Duodenal mucosa (tissue), 2 donors: ENCODE measurements at regions not wholly inside any gene's neighbourhood (a gene's known extent, or its start where the extent isn't known, plus 50 kb on each side); places are given as distances from the start of the nearest gene placed in this dataset.

ENCODE experiments used
- H3K27ac ChIP-seq: one replicate; pipeline ENCODE4 v1.7.0; 2013; ENCODE audit warnings: low read depth, low read length
- H3K27me3 ChIP-seq, 2 donors: one replicate each; pipeline ENCODE4 v1.7.0; 2013; ENCODE audit warnings: low read length in 2 of 2, control low read depth in 1 of 2; ENCODE audit not compliant: insufficient read depth in 2 of 2, control insufficient read depth in 1 of 2
- H3K36me3 ChIP-seq, 2 donors: one replicate each; pipeline ENCODE4 v1.7.0; 2013; ENCODE audit warnings: low read length in 2 of 2, control low read depth in 1 of 2; ENCODE audit not compliant: insufficient read depth in 2 of 2, control insufficient read depth in 1 of 2
- H3K4me1 ChIP-seq, 2 donors: one replicate each; pipeline ENCODE4 v1.7.0; 2013; ENCODE audit warnings: low read length in 2 of 2, control low read depth in 1 of 2; ENCODE audit not compliant: insufficient read depth in 2 of 2, control insufficient read depth in 1 of 2
- H3K4me3 ChIP-seq, 2 donors: one replicate each; pipeline ENCODE4 v1.7.0; 2013; ENCODE audit warnings: low read length in 2 of 2, low read depth in 1 of 2
- H3K9ac ChIP-seq, 2 donors: one replicate each; pipeline ENCODE4 v1.7.0; 2013; ENCODE audit warnings: low read length in 2 of 2, low read depth in 1 of 2
- H3K9me3 ChIP-seq, 2 donors: one replicate each; pipeline ENCODE4 v1.7.0; 2013; ENCODE audit warnings: low read length in 2 of 2, control low read depth in 1 of 2; ENCODE audit not compliant: control insufficient read depth in 1 of 2

DNA sequence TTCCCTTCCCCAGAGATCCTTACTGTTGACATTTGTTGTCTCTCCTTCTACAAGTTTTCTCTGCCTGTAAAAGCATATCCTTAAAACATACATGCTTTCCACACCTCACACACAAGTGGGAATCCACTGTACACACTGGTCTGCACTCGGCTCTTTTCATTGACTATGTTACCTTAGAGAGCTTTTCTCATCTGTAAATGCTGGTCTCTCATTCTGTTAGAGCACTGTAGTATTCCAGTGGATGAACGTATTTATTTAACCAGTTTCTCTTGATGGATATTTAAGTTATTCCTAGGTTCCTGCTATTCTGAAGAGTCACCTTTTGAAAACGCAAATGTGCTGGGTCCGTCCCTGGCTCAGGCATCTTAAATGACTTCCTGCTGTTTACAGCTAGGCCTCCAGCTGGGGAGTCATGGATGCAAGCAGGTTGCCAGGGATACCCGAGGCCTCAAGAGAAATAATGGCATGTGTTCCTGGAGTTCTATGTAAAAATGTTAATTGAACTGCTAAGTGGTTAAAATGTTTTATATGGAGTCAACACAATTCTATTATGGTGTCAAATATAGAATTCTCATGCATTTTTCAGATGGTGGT, 61.1 kb upstream of the TGM3 start:
- H3K27me3 ChIP-seq: no peaks in the 10 kb centered on the region
- no peaks in the 10 kb centered on the region for H3K9me3 ChIP-seq
- no peaks in the 10 kb centered on the region for H3K4me1 ChIP-seq
- H3K36me3 ChIP-seq: no peaks in the 10 kb centered on the region
- no peak overlapping the region for H3K9ac ChIP-seq
- H3K4me3 ChIP-seq: no peak overlapping the region
- no peak overlapping the region for H3K27ac ChIP-seq

DNA sequence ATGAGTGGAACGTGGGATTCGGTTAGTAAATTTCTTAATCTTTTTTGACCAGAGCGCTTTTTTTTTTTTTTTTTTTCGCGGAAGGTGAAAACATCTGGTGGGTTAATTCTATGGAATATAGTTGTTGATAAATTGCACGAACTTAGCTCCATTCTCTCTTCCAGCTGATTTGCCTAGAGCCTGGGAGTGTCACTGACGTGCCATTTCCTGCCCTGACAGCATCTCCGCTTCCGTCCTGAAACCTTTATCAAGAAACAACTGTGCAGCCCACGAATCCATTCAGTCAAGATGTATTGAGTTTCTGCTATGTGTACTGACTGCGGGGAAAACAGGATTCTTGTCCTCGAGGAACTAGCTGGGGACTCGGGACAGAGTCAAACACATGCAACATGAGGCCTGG, 59.5 kb upstream of the TGM3 start:
- no peaks in the 10 kb centered on the region for H3K9me3 ChIP-seq
- H3K4me1 ChIP-seq: no peaks in the 10 kb centered on the region
- H3K4me3 ChIP-seq: no peak overlapping the region
- H3K9ac ChIP-seq: no peak overlapping the region
- H3K27me3 ChIP-seq: no peaks in the 10 kb centered on the region
- H3K27ac ChIP-seq: no peak overlapping the region
- H3K36me3 ChIP-seq: no peaks in the 10 kb centered on the region

DNA sequence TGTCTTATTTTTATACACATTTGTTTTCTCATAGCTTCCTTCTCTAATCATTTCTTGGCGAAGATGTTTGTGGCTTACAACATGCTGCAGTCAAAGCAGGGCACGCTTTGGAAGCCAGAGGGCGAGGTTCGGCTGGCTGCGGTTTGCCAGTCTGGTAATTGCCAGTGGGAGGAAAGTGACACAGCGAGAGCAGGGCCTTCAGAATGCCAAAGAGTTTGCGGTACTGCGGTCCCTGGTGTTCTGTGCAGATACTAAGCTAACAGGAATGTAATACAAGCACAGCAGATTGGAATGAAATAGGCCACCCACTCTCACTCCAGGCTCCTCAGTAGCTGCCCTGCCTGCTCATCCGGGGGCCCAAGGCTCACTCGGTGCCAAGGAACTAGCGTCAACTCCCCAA, 58.7 kb upstream of the TGM3 start:
- Histone ChIP-seq H3K9ac (no peak overlapping the region), H3K4me3 (no peak overlapping the region), H3K36me3 (no peaks in the 10 kb centered on the region), H3K4me1 (no peaks in the 10 kb centered on the region), H3K9me3 (no peaks in the 10 kb centered on the region), H3K27me3 (no peaks in the 10 kb centered on the region), H3K27ac (no peak overlapping the region)

DNA sequence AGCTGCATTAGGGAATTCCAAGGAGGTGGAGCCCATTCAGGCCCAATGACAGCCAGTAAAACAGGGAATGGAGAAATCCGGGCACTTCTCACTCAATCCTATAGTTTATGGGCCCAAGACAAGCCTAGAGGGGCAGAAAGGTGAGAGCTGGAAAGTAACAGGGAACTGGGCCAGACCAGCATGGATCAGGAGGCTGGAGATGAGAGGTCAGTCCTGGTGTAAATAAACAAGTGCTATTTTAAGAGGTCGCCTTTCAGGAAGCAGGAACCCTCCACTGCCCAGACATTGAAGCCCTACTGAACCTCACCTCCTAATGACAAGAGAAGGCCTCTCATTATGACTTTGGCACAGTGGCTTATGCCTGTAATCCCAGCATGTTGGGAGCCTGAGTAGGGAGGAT, 57.2 kb upstream of the TGM3 start:
- no peaks in the 10 kb centered on the region for H3K36me3 ChIP-seq

DNA sequence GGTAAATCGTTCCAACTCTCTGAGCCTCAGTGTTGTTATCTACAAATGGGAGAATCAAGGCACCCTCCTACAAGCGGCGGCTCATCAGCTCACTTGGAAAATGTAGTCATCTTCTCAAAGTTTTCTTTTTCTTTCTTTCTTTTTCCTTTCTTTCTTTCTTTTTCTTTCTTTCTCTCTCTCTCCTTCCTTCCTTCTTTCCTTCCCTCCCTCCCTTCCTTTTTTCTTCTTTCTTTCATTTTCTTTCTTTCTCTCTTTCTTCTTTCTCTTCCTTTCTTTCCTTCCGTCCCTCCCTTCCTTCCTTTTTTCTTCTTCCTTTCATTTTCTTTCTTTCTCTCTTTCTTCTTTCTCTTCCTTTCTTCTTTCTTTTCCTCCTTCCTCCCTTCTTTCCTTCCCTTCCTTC, 55.0 kb upstream of the TGM3 start:
- H3K4me1 ChIP-seq: no peaks in the 10 kb centered on the region
- no peaks in the 10 kb centered on the region for H3K9me3 ChIP-seq
- H3K36me3 ChIP-seq: no peaks in the 10 kb centered on the region
- H3K9ac ChIP-seq: no peak overlapping the region
- H3K4me3 ChIP-seq: no peak overlapping the region
- no peak overlapping the region for H3K27ac ChIP-seq
- H3K27me3 ChIP-seq: no peaks in the 10 kb centered on the region

More for the DNA sequence above, 57.2 kb upstream of the TGM3 start:
- H3K9ac ChIP-seq: no peak overlapping the region
- no peak overlapping the region for H3K4me3 ChIP-seq
- no peaks in the 10 kb centered on the region for H3K9me3 ChIP-seq
- H3K27me3 ChIP-seq: no peaks in the 10 kb centered on the region
- H3K4me1 ChIP-seq: no peaks in the 10 kb centered on the region
- no peak overlapping the region for H3K27ac ChIP-seq

DNA sequence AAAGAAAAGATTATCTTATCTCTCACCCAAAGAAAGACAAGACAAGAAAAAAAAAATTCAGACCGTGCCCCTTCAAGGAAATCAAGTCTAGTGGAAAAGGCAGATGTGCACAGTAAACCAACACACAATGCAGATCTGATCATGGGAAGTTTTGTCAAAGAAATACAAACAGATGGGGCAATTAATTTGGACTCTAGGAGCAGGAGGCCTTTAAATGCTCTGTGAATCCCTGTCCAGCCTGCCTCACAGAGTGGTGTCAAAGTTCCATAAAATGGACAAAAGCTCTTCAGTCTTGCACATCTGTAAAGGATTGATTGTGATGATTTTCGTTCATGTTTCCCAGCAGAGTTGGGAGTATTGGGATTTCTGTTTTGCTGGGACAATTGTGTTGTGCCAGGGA, 53.1 kb upstream of the TGM3 start:
- no peak overlapping the region for H3K4me3 ChIP-seq
- H3K36me3 ChIP-seq: no peaks in the 10 kb centered on the region
- H3K4me1 ChIP-seq: no peaks in the 10 kb centered on the region
- no peak overlapping the region for H3K27ac ChIP-seq
- H3K9me3 ChIP-seq: no peaks in the 10 kb centered on the region
- no peaks in the 10 kb centered on the region for H3K27me3 ChIP-seq
- H3K9ac ChIP-seq: no peak overlapping the region

DNA sequence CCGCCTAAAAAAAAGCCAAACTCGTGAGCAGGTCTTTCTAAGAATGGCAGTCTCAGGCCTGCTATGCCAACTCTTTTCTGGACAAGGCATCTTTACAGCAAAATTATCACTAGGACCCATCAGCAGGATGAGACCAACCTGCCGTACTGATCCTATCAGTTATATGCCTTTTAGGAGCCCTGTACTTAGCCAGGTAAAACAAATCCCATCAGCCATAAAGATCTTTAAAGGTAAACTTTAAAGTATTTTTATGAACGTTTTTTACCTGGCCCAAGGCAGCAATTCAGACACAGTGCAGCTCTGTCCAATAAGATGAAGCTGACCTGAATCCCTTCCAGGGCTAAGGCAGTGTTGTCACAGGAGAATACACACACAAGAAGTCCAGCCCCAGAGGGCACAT, 51.3 kb upstream of the TGM3 start:
- no peaks in the 10 kb centered on the region for H3K27me3 ChIP-seq
- H3K9me3 ChIP-seq: no peaks in the 10 kb centered on the region
- no peak overlapping the region for H3K9ac ChIP-seq
- H3K4me1 ChIP-seq: no peaks in the 10 kb centered on the region
- no peaks in the 10 kb centered on the region for H3K36me3 ChIP-seq
- no peak overlapping the region for H3K4me3 ChIP-seq
- no peak overlapping the region for H3K27ac ChIP-seq

DNA sequence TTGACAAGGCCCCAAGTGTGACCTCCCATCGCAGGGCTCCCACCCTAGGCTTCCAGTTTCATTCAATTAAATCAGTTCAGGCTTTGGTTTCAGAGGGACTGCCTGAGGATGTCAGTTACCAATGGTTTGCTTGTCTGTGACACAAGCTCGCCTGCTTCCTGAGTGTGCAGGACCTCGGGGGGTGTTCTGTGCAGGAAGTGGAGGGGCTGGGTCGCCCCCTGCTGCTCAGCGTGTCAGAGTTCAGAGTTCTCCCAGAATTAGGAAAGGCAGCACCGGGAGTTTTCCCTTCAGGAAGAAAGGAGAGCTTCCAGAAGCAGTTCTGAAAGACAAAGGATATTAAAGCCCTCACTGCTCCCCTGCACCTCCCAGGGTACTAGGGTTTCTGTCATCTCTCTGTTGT, 50.8 kb upstream of the TGM3 start:
- H3K27ac ChIP-seq: no peak overlapping the region

DNA sequence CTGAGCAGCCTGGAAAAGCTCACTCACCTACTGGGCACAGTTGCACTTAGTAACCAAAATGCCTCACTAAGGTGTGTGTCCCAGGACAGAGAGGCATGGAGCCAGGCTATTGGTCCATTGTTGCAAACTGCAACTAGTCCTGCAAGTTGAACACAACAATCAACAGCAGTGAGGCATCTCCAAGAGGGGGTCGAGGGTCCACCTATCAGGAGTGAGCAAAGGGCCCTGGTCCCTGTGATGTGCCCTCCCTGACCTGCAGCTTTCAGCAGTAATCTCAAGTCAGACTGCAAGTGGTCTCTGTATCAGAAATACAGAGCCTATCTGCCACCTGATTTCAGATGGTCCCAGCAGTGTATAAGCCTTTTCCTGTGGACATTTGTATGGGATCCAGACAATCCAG, 50.2 kb upstream of the TGM3 start:
- Histone ChIP-seq H3K9me3 (no peaks in the 10 kb centered on the region), H3K4me1 (no peaks in the 10 kb centered on the region), H3K27me3 (no peaks in the 10 kb centered on the region), H3K9ac (no peak overlapping the region), H3K27ac (no peak overlapping the region), H3K36me3 (no peaks in the 10 kb centered on the region), H3K4me3 (no peak overlapping the region)

More for the DNA sequence above, 50.8 kb upstream of the TGM3 start:
- Histone ChIP-seq H3K36me3 (no peaks in the 10 kb centered on the region), H3K4me3 (no peak overlapping the region), H3K9me3 (no peaks in the 10 kb centered on the region), H3K4me1 (no peaks in the 10 kb centered on the region), H3K9ac (no peak overlapping the region), H3K27me3 (no peaks in the 10 kb centered on the region)
